ENCODE measurements at regions not wholly inside any gene's neighbourhood (a gene's known extent, or its start where the extent isn't known, plus 50 kb on each side); places are given as distances from the start of the nearest gene placed in this dataset.

DNA sequence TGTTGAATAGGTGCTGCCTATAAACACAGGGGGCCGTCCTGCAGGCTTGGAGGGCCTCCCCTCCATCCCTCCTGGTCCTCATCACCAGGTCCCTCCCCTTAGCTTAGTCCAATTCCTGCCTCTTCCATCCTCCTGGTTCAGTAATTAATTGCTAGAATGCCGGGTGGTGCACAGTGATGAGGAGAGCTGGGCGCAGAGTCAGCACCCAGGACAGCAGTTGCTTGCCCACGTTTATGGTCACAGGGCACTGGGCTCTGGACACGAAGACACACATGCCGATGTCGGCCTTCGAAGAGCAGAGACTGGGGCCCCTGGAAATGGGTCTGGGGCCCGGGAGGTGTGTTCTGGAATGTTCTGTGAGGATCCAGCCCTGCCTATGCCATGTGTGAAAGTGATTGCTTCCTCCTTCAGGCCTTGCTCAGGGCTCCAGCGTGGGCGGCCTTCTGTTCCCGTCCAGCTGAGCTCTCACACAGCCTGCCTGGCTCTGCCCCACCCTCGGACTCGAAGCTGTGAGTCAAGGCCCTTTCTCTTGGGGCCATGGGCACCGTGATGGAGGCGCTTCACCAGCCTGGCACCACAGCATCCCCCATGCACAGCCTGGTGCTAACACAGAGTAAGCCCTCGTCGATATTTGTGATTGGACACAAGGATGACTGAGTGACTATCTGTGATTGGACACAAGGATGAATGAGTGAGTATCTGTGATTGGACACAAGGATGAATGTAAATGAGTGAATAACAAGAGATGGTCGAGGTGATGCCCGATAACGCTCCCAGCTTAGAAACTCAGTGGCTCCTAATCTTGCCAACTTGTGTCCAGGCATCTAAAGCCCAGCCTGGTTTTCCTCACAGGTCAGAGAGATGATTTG, 884.7 kb downstream of the BRD1 start:
- 59 to 71% (median 62%) methylated on average over 20 to 21 of the region's 21 CpGs for WGBS, 4 donors
- intact Hi-C loops (cut with DNase I): loop anchor here in 4 of 10 donors (5.0 to 10.0 kb wide), 4 partner anchors 58 to 362 kb away; no protein-coding TSS in a partner anchor
- H3K9me3 ChIP-seq: no peaks in the 10 kb centered on the region
- no peak overlapping the region for H3K4me3 ChIP-seq
- H3K4me1 ChIP-seq: no peaks in the 10 kb centered on the region
- ATAC-seq (no peak), DNase-seq (no peak)
- H3K27me3 ChIP-seq: peaks cover 0 to 10% (median 0%) of the 10 kb centered on the region in 9 donors
- H3K27ac ChIP-seq: no peak overlapping the region
- no peak for TF ChIP-seq CTCF (IDR thresholded peaks at IDR 0.05)
- TF ChIP-seq POLR2A (IDR thresholded peaks at IDR 0.05): no peak
- no peaks in the 10 kb centered on the region for H3K36me3 ChIP-seq

DNA sequence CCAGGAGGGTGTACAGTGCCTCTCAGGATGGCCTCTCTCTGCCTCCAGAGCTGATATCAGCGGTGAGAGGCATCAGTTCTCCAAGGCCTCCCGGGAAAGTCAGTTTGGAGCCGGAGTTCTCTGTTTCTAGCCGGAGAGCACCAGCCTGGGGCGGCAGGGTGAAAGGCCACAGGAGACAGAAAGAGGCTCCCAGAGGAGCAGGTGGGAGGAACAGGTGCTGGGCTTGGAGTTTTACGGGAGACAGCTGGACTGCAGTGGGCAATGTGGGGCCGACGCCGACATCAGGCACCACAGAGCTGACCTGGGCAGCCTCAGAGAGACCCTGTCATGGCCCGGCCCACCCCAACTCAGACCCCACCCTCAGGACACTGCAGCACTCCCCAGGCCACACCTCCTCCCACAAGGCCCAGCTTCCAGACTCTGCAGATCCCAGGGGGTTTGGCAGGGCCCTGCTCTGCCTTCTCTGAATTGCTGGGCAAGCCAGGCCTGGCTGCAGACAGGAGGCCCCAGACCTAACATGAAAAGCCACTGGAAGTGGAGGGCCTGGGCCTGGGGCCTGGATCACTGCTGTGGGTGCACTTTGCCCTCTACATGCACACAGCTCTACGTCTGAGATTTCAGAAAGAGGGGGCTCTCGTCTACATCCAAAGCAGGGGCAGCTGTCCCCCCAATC, 885.6 kb downstream of the BRD1 start:
- peaks cover 0 to 10% (median 0%) of the 10 kb centered on the region in 9 donors for H3K27me3 ChIP-seq
- H3K36me3 ChIP-seq: no peaks in the 10 kb centered on the region
- ATAC-seq (no peak), DNase-seq (peak in 1 of 5 donors; percentile 9)
- peaks cover 0 to 1% (median 0%) of the 10 kb centered on the region in 12 donors for H3K9me3 ChIP-seq
- WGBS, 4 donors: 75 to 78% (median 78%) methylated on average over 11 to 12 of the region's 12 CpGs
- H3K4me3 ChIP-seq: no peak overlapping the region
- no peak overlapping the region for H3K27ac ChIP-seq
- H3K4me1 ChIP-seq: no peaks in the 10 kb centered on the region
- intact Hi-C loops (cut with DNase I): loop anchor here in 4 of 10 donors (5.0 to 10.0 kb wide), 4 partner anchors 57 to 363 kb away; no protein-coding TSS in a partner anchor
- TF ChIP-seq CTCF (IDR thresholded peaks at IDR 0.05) (no peak), POLR2A (IDR thresholded peaks at IDR 0.05) (no peak)

DNA sequence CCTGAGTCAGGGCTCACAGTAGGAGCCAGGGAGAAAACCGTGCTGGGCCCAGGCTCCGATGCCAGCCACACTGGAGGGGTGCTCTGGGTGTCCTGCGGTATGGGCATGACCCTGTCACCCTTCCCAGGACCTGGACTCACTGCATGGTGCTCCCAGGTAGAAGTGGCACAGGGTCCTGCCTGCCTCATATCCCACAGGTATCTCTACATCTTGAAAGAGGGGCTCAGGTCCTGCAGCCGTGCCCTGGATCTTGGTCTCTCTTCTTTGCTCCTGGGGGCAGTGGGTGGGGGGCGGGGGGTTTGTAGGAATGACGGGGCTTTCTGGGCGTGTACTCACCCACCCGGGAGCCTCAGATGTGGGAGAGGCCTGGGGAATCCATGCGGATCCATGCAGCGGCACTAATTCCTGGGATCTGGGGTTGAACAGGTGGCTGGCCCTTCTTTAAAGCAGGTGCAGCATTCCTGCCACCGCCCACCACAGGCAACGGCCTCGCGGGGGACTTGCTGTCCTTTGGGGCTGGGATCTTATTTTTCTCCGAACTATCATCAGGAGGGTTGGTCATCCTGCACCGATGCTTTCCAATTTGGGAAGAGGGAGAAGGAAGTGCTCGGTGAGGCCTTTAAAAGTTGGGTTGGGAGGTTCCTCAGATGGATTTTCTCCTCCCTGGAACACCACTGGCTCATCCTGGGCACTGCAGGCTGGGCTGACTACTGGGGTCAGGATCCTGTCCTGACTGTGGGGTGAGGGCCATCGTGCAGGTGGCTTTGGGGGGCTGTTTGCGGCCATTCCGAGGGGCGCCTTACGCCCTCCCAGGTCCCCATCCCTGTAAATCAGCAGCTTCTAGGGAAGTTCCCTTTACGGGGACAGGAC, 886.4 kb downstream of the BRD1 start:
- intact Hi-C loops (cut with DNase I): loop anchor here in 4 of 10 donors (5.0 to 10.0 kb wide), 4 partner anchors 56 to 364 kb away; no protein-coding TSS in a partner anchor
- H3K4me1 ChIP-seq: no peaks in the 10 kb centered on the region
- H3K9me3 ChIP-seq: peaks cover 0 to 7% (median 0%) of the 10 kb centered on the region in 12 donors
- no peak overlapping the region for H3K27ac ChIP-seq
- H3K4me3 ChIP-seq: no peak overlapping the region
- no peak for ATAC-seq
- DNase-seq: no peak
- TF ChIP-seq POLR2A (IDR thresholded peaks at IDR 0.05) (no peak), CTCF (IDR thresholded peaks at IDR 0.05) (no peak)
- H3K36me3 ChIP-seq: no peaks in the 10 kb centered on the region
- peaks cover 0 to 10% (median 0%) of the 10 kb centered on the region in 9 donors for H3K27me3 ChIP-seq
- WGBS, 4 donors: 68 to 78% (median 71%) methylated on average over 11 to 23 of the region's 23 CpGs

Data from heart left ventricle (tissue), 16 donors.